ENCODE measurements at regions not wholly inside any gene's neighbourhood (a gene's known extent, or its start where the extent isn't known, plus 50 kb on each side); places are given as distances from the start of the nearest gene placed in this dataset.
A peak's percentile ranks its signal among the peaks of the same experiment; 100 is the strongest.

GRCh38 chr1:199843861-199844260 lies 183.6 kb upstream of the NR5A2 start:
- TF ChIP-seq CTCF (conservative IDR thresholded peaks at IDR 0.05; ENCODE audit: low read length): no peak
- no peak overlapping the region for H3K4me3 ChIP-seq (ENCODE audit: low read length)
- no peak for DNase-seq (ENCODE audit: low read depth)

GRCh38 chr1:199847021-199847420 lies 180.5 kb upstream of the NR5A2 start:
- no peak overlapping the region for H3K4me3 ChIP-seq (ENCODE audit: low read length)
- TF ChIP-seq CTCF (conservative IDR thresholded peaks at IDR 0.05; ENCODE audit: low read length): no peak
- no peak for DNase-seq (ENCODE audit: low read depth)

GRCh38 chr1:199851439-199852140 lies 175.9 kb upstream of the NR5A2 start:
- TF ChIP-seq CTCF (conservative IDR thresholded peaks at IDR 0.05; ENCODE audit: low read length): no peak
- H3K4me3 ChIP-seq (ENCODE audit: low read length): no peak overlapping the region
- no peak for DNase-seq (ENCODE audit: low read depth)

GRCh38 chr1:199854686-199855321 lies 172.7 kb upstream of the NR5A2 start:
- TF ChIP-seq CTCF (conservative IDR thresholded peaks at IDR 0.05; ENCODE audit: low read length): no peak
- DNase-seq (ENCODE audit: low read depth): no peak
- no peak overlapping the region for H3K4me3 ChIP-seq (ENCODE audit: low read length)

GRCh38 chr1:199855580-199855979 lies 171.9 kb upstream of the NR5A2 start:
- DNase-seq (ENCODE audit: low read depth): peak; percentile 41
- no peak overlapping the region for H3K4me3 ChIP-seq (ENCODE audit: low read length)
- TF ChIP-seq CTCF (conservative IDR thresholded peaks at IDR 0.05; ENCODE audit: low read length): no peak

GRCh38 chr1:199856216-199856780 lies 171.2 kb upstream of the NR5A2 start:
- TF ChIP-seq CTCF (conservative IDR thresholded peaks at IDR 0.05; ENCODE audit: low read length): no peak
- no peak overlapping the region for H3K4me3 ChIP-seq (ENCODE audit: low read length)
- DNase-seq (ENCODE audit: low read depth): no peak

GRCh38 chr1:199857108-199857507 lies 170.4 kb upstream of the NR5A2 start:
- DNase-seq (ENCODE audit: low read depth): peak; percentile 40
- no peak overlapping the region for H3K4me3 ChIP-seq (ENCODE audit: low read length)
- TF ChIP-seq CTCF (conservative IDR thresholded peaks at IDR 0.05; ENCODE audit: low read length): no peak

Data from AG10803 (cell line).